Common myeloid progenitor, CD34-positive (primary cell): ENCODE measurements at regions not wholly inside any gene's neighbourhood (a gene's known extent, or its start where the extent isn't known, plus 50 kb on each side); places are given as distances from the start of the nearest gene placed in this dataset.

Experiments
- CTCF ChIA-PET: fragments of 350-600 bp; sonication (Branson Sonifier 250); formaldehyde crosslinking; loops from one replicate; lab custom pipeline; 2021; ENCODE audit warnings: antibody characterized with exemption; lab: Charles Lee
- POLR2A ChIA-PET: fragments of 350-600 bp; sonication (Branson Sonifier 250); formaldehyde crosslinking; loops from one replicate; lab custom pipeline; 2021; ENCODE audit warnings: antibody characterized with exemption; lab: Charles Lee
- DNase-seq, 3 donors: peaks; one replicate each; pipeline versions ENCODE4 v3.0.0 to v3.0.0-alpha.2; 2013
- H3K27ac ChIP-seq, 2 experiments: 1 replicate in 1 of 2; 2 replicates in 1 of 2; pipeline ENCODE4 v1.7.0; 2013; ENCODE audit warnings: inconsistent platforms in 2 of 2, low read length in 2 of 2, mild to moderate bottlenecking in 2 of 2, low read depth in 1 of 2, moderate library complexity in 1 of 2; ENCODE audit not compliant: severe bottlenecking in 2 of 2, insufficient read depth in 1 of 2, poor library complexity in 1 of 2
- H3K27me3 ChIP-seq, 5 experiments: replicated peaks in 2 of 5; 1 replicate in 3 of 5; 2 replicates in 2 of 5; pipeline versions ENCODE4 v1.6.1 to v1.7.0; 2013; ENCODE audit warnings: low read length in 4 of 5, mild to moderate bottlenecking in 2 of 5, moderate library complexity in 2 of 5, inconsistent platforms in 1 of 5; ENCODE audit not compliant: insufficient read depth in 5 of 5, control insufficient read depth in 4 of 5
- H3K36me3 ChIP-seq, 4 experiments: 1 replicate in 2 of 4; 2 replicates in 2 of 4; pipeline versions ENCODE4 v1.6.1 to v1.7.0; 2013; ENCODE audit warnings: low read length in 3 of 4, control low read depth in 1 of 4, mild to moderate bottlenecking in 1 of 4; ENCODE audit not compliant: control insufficient read depth in 4 of 4, insufficient read depth in 4 of 4
- H3K4me1 ChIP-seq, 4 experiments: 1 replicate in 3 of 4; 2 replicates in 1 of 4; pipeline versions ENCODE4 v1.6.1 to v1.7.1; 2013; ENCODE audit warnings: low read length in 3 of 4, mild to moderate bottlenecking in 3 of 4, control low read depth in 1 of 4, inconsistent platforms in 1 of 4, moderate library complexity in 1 of 4; ENCODE audit not compliant: control insufficient read depth in 4 of 4, insufficient read depth in 4 of 4; ENCODE audit errors: control extremely low read depth in 1 of 4
- H3K4me3 ChIP-seq, 7 experiments: 1 replicate in 4 of 7; 2 replicates in 3 of 7; pipeline versions ENCODE4 v1.5.1 to v1.7.0; 2013; ENCODE audit warnings: mild to moderate bottlenecking in 7 of 7, low read length in 6 of 7, moderate library complexity in 6 of 7, inconsistent platforms in 2 of 7, low read depth in 2 of 7, control low read depth in 1 of 7; ENCODE audit not compliant: insufficient read depth in 4 of 7, control insufficient read depth in 1 of 7; ENCODE audit errors: extremely low read depth in 1 of 7
- H3K9me3 ChIP-seq, 5 experiments: 1 replicate in 4 of 5; 2 replicates in 1 of 5; pipeline versions ENCODE4 v1.6.1 to v1.7.1; 2013; ENCODE audit warnings: low read length in 4 of 5, mild to moderate bottlenecking in 2 of 5, inconsistent platforms in 1 of 5, low read depth in 1 of 5, moderate library complexity in 1 of 5; ENCODE audit not compliant: control insufficient read depth in 4 of 5, insufficient read depth in 2 of 5; ENCODE audit errors: control extremely low read depth in 1 of 5
- WGBS: methylation state at CpG from one replicate; pipeline ENCODE4 v1.1.5; 2013; ENCODE audit not compliant: insufficient coverage; 5-methylcytosine and 5-hydroxymethylcytosine counted together

DNA sequence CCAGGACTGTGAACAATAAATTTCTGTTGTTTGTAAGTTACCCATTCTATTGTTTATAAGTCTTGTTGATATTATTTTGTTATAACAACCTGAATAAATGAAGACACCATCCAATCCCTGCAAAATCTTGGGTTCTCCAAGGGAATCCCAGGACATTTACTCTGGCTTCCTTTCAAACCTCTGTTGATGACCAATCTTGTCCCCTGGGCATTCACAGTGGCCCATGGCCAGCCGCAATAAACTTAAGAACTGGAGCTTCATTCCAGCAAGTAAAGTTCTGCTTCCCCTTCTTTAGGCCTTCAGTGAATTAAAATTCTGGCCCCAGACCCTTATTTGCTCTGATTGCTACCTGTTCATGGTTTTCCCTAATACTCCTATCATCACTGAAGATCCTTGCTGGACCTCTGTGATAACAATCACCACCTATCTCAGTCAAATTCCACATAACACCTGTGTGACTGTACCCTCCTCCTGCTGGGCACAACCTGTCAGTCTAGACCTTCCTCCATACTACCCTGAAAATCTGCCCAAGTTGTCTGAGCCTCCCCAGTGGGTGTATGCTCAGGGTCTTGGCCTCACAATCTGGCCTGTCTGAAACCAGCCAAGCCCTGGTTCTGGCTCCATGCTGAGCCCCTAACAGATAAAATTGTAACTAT lies 153.1 kb downstream of the SEMA6D start:
- no CpG with 5 or more reads among the region's 1 CpG for WGBS
- Histone ChIP-seq H3K4me3 (no peak overlapping the region), H3K27ac (no peak overlapping the region), H3K36me3 (no peaks in the 10 kb centered on the region), H3K4me1 (no peaks in the 10 kb centered on the region), H3K27me3 (no peaks in the 10 kb centered on the region), H3K9me3 (peaks cover 0 to 1% (median 0%) of the 10 kb centered on the region in 5 experiments)
- POLR2A ChIA-PET: no interaction called here
- CTCF ChIA-PET: no interaction called here
- DNase-seq: no peak

DNA sequence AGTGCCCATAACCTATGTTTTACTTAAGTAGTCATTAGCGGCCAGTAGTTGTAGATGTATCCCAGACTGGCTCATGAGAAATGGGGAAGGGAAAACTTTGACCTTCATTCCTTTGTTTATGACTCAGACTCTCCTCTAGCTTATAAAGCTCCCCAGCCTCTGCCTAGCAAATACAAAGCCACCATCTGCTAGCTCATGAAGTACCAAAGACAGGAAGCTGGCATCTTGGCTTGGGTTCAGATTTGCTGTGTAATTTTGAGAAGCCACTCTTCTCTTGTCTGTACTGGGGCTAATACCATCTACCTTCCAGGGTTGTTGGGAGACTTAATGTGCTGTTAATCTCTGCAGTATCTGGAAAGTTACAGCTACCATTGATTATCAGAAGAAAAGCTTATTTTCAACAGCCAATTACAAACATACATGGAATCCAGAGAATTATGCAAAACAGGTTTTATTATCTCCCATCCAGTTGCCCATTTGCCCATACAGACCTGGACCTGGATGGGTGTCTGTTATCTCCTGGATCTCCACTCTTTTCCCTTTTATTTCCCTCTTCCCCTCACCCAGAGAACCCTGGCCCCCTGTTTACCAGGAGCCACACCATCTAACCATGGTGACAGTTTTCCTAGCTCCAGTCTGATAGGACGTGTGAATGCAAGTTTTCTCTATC lies 153.8 kb downstream of the SEMA6D start:
- ChIA-PET POLR2A (no interaction called here), CTCF (no interaction called here)
- Histone ChIP-seq H3K27ac (no peak overlapping the region), H3K4me1 (no peaks in the 10 kb centered on the region), H3K9me3 (peaks cover 0 to 1% (median 0%) of the 10 kb centered on the region in 5 experiments), H3K4me3 (no peak overlapping the region), H3K27me3 (no peaks in the 10 kb centered on the region), H3K36me3 (no peaks in the 10 kb centered on the region)
- no peak for DNase-seq
- WGBS: 100% methylated on average over 1 of the region's 2 CpGs

DNA sequence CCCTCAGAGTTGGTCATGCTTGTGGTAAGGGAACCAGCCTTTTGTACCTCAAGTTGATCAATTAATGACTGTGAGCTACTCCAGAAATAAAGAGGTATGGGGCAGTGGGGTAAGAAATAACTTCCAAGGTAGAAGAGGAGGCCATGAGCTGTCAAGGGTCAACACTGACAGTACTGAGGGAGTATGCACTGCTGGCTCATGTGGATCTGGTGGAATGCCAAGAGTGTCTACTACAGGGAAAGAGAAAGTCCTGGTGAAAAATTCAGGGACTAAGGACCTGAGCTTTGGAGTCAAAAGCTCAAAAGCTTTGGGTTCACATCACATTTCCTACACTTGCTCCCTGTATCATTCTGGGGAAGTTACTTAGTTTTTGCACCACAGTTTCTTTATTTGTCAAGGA lies 154.9 kb downstream of the SEMA6D start:
- Histone ChIP-seq H3K27ac (no peak overlapping the region), H3K4me3 (no peak overlapping the region), H3K9me3 (peaks cover 0 to 1% (median 0%) of the 10 kb centered on the region in 5 experiments), H3K36me3 (no peaks in the 10 kb centered on the region), H3K4me1 (no peaks in the 10 kb centered on the region), H3K27me3 (no peaks in the 10 kb centered on the region)
- no peak for DNase-seq
- ChIA-PET POLR2A (no interaction called here), CTCF (interaction anchor here (0.7 kb wide), 1 partner anchor 19 kb away, joined by 3 read pairs; no protein-coding TSS in a partner anchor)

DNA sequence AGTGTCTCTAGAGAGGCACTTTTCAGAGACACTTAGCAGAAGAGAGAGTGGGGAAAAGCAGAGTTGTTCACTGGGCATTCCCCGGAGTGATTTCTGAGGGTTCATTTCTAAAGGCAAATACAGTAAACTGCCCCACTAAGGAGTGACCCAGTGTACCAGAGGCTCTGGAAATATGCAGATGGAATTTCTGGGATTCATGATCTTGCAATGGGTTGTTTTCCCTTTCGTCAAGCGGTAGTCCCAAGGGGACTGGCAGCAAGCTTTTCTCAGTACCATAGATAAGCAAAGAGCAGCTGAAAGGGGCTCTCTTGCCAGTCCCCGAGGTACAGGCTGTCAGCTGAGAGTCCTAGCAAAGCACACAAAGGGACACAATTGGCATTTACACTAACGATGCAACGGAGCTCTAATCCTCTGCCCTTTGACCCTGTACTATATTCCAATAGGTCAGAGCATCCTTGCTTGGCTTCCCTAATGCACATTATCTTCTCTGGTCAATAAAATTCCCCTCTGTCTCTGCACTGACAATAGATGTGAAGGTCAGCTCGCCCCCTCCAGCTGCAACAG lies 155.6 kb downstream of the SEMA6D start:
- no peak for DNase-seq
- 93% methylated on average over 6 of the region's 7 CpGs for WGBS
- ChIA-PET CTCF (no interaction called here), POLR2A (no interaction called here)
- H3K4me3 ChIP-seq: no peak overlapping the region
- H3K27me3 ChIP-seq: no peaks in the 10 kb centered on the region
- no peaks in the 10 kb centered on the region for H3K4me1 ChIP-seq
- H3K27ac ChIP-seq: no peak overlapping the region
- no peaks in the 10 kb centered on the region for H3K36me3 ChIP-seq
- peaks cover 0 to 1% (median 0%) of the 10 kb centered on the region in 5 experiments for H3K9me3 ChIP-seq

DNA sequence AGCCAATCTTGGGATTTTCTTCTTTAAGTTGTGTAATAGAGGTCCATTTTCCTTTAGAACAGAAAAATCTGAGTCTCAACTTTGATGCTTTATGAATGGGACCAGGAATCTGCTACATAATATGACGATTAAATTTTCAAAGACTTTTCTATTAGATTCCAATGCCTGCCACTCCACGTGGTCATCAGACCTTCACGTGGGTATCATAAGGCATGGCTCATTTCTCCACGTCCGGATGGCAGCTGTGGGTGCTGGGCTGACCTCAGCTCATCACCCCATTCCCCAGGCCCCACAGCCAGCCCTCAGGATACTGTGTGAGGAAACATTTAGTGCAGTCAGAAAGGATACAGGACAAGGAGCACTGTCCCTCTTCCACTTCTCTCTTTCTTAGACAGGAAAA lies 159.7 kb downstream of the SEMA6D start:
- ChIA-PET CTCF (no interaction called here), POLR2A (no interaction called here)
- Histone ChIP-seq H3K9me3 (peaks cover 0 to 1% (median 0%) of the 10 kb centered on the region in 5 experiments), H3K27me3 (no peaks in the 10 kb centered on the region), H3K4me1 (no peaks in the 10 kb centered on the region), H3K4me3 (no peak overlapping the region), H3K36me3 (no peaks in the 10 kb centered on the region), H3K27ac (no peak overlapping the region)
- 80% methylated on average over 5 of the region's 5 CpGs for WGBS
- no peak for DNase-seq

DNA sequence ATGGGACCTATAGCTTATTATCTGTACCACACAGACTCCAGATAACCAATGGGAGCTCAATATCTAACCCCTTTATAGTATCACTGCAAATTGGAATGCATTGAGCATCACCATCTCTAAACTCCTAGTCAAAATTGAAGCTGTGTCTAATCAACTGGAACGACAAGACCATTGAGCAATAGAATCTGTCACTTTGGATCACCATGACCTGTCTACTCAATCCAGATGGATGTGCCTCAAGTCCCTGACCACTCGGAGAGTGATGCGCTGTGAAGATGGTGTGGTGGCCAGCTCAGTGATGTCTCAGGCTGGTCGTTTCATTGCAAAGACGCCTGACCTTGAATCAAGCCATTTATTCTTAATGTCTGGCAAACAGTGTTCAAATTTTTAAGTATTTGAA lies 160.5 kb downstream of the SEMA6D start:
- Histone ChIP-seq H3K27ac (no peak overlapping the region), H3K36me3 (no peaks in the 10 kb centered on the region), H3K9me3 (peaks cover 0 to 1% (median 0%) of the 10 kb centered on the region in 5 experiments), H3K4me3 (no peak overlapping the region), H3K4me1 (no peaks in the 10 kb centered on the region), H3K27me3 (peaks cover 0 to 3% (median 0%) of the 10 kb centered on the region in 5 experiments)
- ChIA-PET CTCF (no interaction called here), POLR2A (no interaction called here)
- no peak for DNase-seq
- WGBS: 92% methylated on average over 2 of the region's 5 CpGs

DNA sequence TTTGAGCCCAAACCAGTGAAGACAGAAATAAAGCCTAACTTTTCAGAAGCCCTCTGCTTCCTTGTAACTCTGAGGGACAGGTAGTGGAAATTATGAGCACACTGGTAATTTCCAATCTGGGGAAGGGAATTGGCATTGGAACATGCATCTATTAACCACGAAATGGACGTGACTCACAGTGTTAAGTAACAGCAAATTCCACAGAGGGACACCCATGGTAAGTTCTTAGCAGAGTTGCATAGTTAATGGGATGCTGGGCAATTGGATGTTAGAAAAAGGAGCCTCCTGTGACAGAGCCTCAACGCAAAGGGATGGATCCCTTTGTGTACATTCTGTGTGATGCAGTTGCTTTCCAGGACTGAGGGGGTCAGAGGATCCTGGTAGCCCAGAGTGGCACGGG lies 168.6 kb downstream of the SEMA6D start:
- ChIA-PET POLR2A (no interaction called here), CTCF (no interaction called here)
- Histone ChIP-seq H3K27ac (no peak overlapping the region), H3K36me3 (no peaks in the 10 kb centered on the region), H3K4me3 (no peak overlapping the region), H3K27me3 (peaks cover 0 to 3% (median 0%) of the 10 kb centered on the region in 5 experiments), H3K9me3 (no peaks in the 10 kb centered on the region), H3K4me1 (no peaks in the 10 kb centered on the region)
- DNase-seq: no peak
- WGBS: 91% methylated on average over 4 of the region's 4 CpGs
